ENCODE measurements at regions not wholly inside any gene's neighbourhood (a gene's known extent, or its start where the extent isn't known, plus 50 kb on each side); places are given as distances from the start of the nearest gene placed in this dataset.

GRCh38 chr20:60812561-60812960 lies 439.5 kb upstream of the CDH4 start:
- no peak for DNase-seq
- Mint-ChIP-seq H3K36me3 (ENCODE audit: low read depth) (no peaks in the 10 kb centered on the region), H3K4me1 (no peaks in the 10 kb centered on the region), H3K9me3 (peaks cover 4% of the 10 kb centered on the region), H3K27ac (no peak overlapping the region), H3K27me3 (ENCODE audit: insufficient read depth) (peaks cover 10% of the 10 kb centered on the region), H3K4me3 (no peak overlapping the region)
- no peak for TF ChIP-seq CTCF (conservative IDR thresholded peaks at IDR 0.05)
- H3K4me1 ChIP-seq (ENCODE audit: control insufficient read depth, insufficient read depth, low read length) = no peaks in the 10 kb centered on the region
- no peak overlapping the region for H3K4me3 ChIP-seq (ENCODE audit: low read length)
- WGBS, 2 experiments (ENCODE audit: insufficient coverage in 1 of 2, insufficient read length in 1 of 2) = 89 to 95% methylated on average over 1 to 3 of the region's 3 CpGs
- H3K9me3 ChIP-seq (ENCODE audit: control insufficient read depth, low read length) = no peaks in the 10 kb centered on the region
- no peaks in the 10 kb centered on the region for H3K27me3 ChIP-seq (ENCODE audit: control insufficient read depth, insufficient read depth, low read length, poor library complexity, severe bottlenecking)
- no peak overlapping the region for H3K27ac ChIP-seq (ENCODE audit: low read depth, low read length)
- no peaks in the 10 kb centered on the region for H3K36me3 ChIP-seq (ENCODE audit: control insufficient read depth, insufficient read depth, low read length)
- no peak overlapping the region for H3K9ac ChIP-seq (ENCODE audit: extremely low read depth, low read length, poor library complexity, severe bottlenecking)

- no peak for TF ChIP-seq CTCF (conservative IDR thresholded peaks at IDR 0.05)
- no peaks in the 10 kb centered on the region for H3K36me3 Mint-ChIP-seq (ENCODE audit: low read depth)
- H3K27me3 ChIP-seq (ENCODE audit: control insufficient read depth, insufficient read depth, low read length, poor library complexity, severe bottlenecking) = no peaks in the 10 kb centered on the region
- H3K27me3 Mint-ChIP-seq (ENCODE audit: insufficient read depth) = peaks cover 8% of the 10 kb centered on the region
- WGBS, 2 experiments (ENCODE audit: insufficient coverage in 1 of 2, insufficient read length in 1 of 2) = 82 to 83% methylated on average over 4 to 5 of the region's 5 CpGs
- no peak overlapping the region for H3K9ac ChIP-seq (ENCODE audit: extremely low read depth, low read length, poor library complexity, severe bottlenecking)
- H3K4me3 Mint-ChIP-seq = no peak overlapping the region
- no peak for DNase-seq
- H3K4me1 ChIP-seq (ENCODE audit: control insufficient read depth, insufficient read depth, low read length) = no peaks in the 10 kb centered on the region
- H3K4me3 ChIP-seq (ENCODE audit: low read length) = no peak overlapping the region
- no peak overlapping the region for H3K27ac ChIP-seq (ENCODE audit: low read depth, low read length)
- H3K9me3 Mint-ChIP-seq = peaks cover 2% of the 10 kb centered on the region
- no peaks in the 10 kb centered on the region for H3K36me3 ChIP-seq (ENCODE audit: control insufficient read depth, insufficient read depth, low read length)
- no peak overlapping the region for H3K27ac Mint-ChIP-seq
- H3K9me3 ChIP-seq (ENCODE audit: control insufficient read depth, low read length) = no peaks in the 10 kb centered on the region
- H3K4me1 Mint-ChIP-seq = no peaks in the 10 kb centered on the region
Measured at GRCh38 chr20:60813066-60813465, 439.0 kb upstream of the CDH4 start.

GRCh38 chr20:60815656-60816055 lies 436.4 kb upstream of the CDH4 start:
- Histone ChIP-seq H3K27me3 (ENCODE audit: control insufficient read depth, insufficient read depth, low read length, poor library complexity, severe bottlenecking) (no peaks in the 10 kb centered on the region), H3K4me1 (ENCODE audit: control insufficient read depth, insufficient read depth, low read length) (no peaks in the 10 kb centered on the region), H3K36me3 (ENCODE audit: control insufficient read depth, insufficient read depth, low read length) (no peaks in the 10 kb centered on the region), H3K4me3 (ENCODE audit: low read length) (no peak overlapping the region), H3K27ac (ENCODE audit: low read depth, low read length) (no peak overlapping the region), H3K9ac (ENCODE audit: extremely low read depth, low read length, poor library complexity, severe bottlenecking) (no peak overlapping the region), H3K9me3 (ENCODE audit: control insufficient read depth, low read length) (no peaks in the 10 kb centered on the region)
- Mint-ChIP-seq H3K4me1 (no peaks in the 10 kb centered on the region), H3K36me3 (ENCODE audit: low read depth) (no peaks in the 10 kb centered on the region), H3K27ac (no peak overlapping the region), H3K27me3 (ENCODE audit: insufficient read depth) (peaks cover 8% of the 10 kb centered on the region), H3K9me3 (peaks cover 2% of the 10 kb centered on the region), H3K4me3 (no peak overlapping the region)
- no peak for DNase-seq
- TF ChIP-seq CTCF (conservative IDR thresholded peaks at IDR 0.05) = no peak
- 88 to 95% methylated on average over 3 to 6 of the region's 6 CpGs for WGBS, 2 experiments (ENCODE audit: insufficient coverage in 1 of 2, insufficient read length in 1 of 2)

All from endodermal cell (in vitro differentiated cells).